ENCODE measurements at regions not wholly inside any gene's neighbourhood (a gene's known extent, or its start where the extent isn't known, plus 50 kb on each side); places are given as distances from the start of the nearest gene placed in this dataset.

- no peak for DNase-seq (ENCODE audit: low read depth, low spot score)
- H3K4me1 Mint-ChIP-seq, result peaks cover 32% of the 10 kb centered on the region
- H3K9me3 Mint-ChIP-seq, result peaks cover 6% of the 10 kb centered on the region
- H3K27ac Mint-ChIP-seq (ENCODE audit: unreplicated experiment), result no peak overlapping the region
- H3K36me3 Mint-ChIP-seq (ENCODE audit: low read depth), result peaks cover 6% of the 10 kb centered on the region
- TF ChIP-seq CTCF (conservative IDR thresholded peaks at IDR 0.05), result no peak
- no peaks in the 10 kb centered on the region for H3K27me3 Mint-ChIP-seq (ENCODE audit: low read depth)
- H3K4me3 Mint-ChIP-seq, result no peak overlapping the region
Observed at GRCh38 chr9:26657958-26658357, 234.6 kb downstream of the CAAP1 start.

GRCh38 chr9:26656003-26656870 lies 236.4 kb downstream of the CAAP1 start:
- DNase-seq (ENCODE audit: low read depth, low spot score), result peak; percentile 43

GRCh38 chr9:26655166-26655565 lies 237.4 kb downstream of the CAAP1 start:
- no peak overlapping the region for H3K4me3 Mint-ChIP-seq
- H3K4me1 Mint-ChIP-seq, result peaks cover 32% of the 10 kb centered on the region
- H3K27me3 Mint-ChIP-seq (ENCODE audit: low read depth), result no peaks in the 10 kb centered on the region
- TF ChIP-seq CTCF (conservative IDR thresholded peaks at IDR 0.05), result no peak
- peaks cover 4% of the 10 kb centered on the region for H3K36me3 Mint-ChIP-seq (ENCODE audit: low read depth)
- no peak for DNase-seq (ENCODE audit: low read depth, low spot score)
- no peak overlapping the region for H3K27ac Mint-ChIP-seq (ENCODE audit: unreplicated experiment)
- H3K9me3 Mint-ChIP-seq, result peaks cover 4% of the 10 kb centered on the region

More at GRCh38 chr9:26656003-26656870, 236.4 kb downstream of the CAAP1 start:
- Mint-ChIP-seq H3K36me3 (ENCODE audit: low read depth) (peaks cover 4% of the 10 kb centered on the region), H3K4me3 (no peak overlapping the region), H3K4me1 (peaks cover 32% of the 10 kb centered on the region), H3K27ac (ENCODE audit: unreplicated experiment) (peak overlapping the region; percentile 39), H3K27me3 (ENCODE audit: low read depth) (no peaks in the 10 kb centered on the region), H3K9me3 (peaks cover 6% of the 10 kb centered on the region)
- peak; percentile 58 for TF ChIP-seq CTCF (conservative IDR thresholded peaks at IDR 0.05)

- no peak for DNase-seq (ENCODE audit: low read depth, low spot score)
- H3K27ac Mint-ChIP-seq (ENCODE audit: unreplicated experiment), result no peak overlapping the region
- no peak for TF ChIP-seq CTCF (conservative IDR thresholded peaks at IDR 0.05)
- no peaks in the 10 kb centered on the region for H3K36me3 Mint-ChIP-seq (ENCODE audit: low read depth)
- H3K9me3 Mint-ChIP-seq, result peaks cover 4% of the 10 kb centered on the region
- H3K27me3 Mint-ChIP-seq (ENCODE audit: low read depth), result no peaks in the 10 kb centered on the region
- no peak overlapping the region for H3K4me3 Mint-ChIP-seq
- peaks cover 3% of the 10 kb centered on the region for H3K4me1 Mint-ChIP-seq
Observed at GRCh38 chr9:26650325-26650724, 242.3 kb downstream of the CAAP1 start.

GRCh38 chr9:26643826-26644225 lies 248.8 kb downstream of the CAAP1 start:
- no peak for DNase-seq (ENCODE audit: low read depth, low spot score)
- Mint-ChIP-seq H3K27ac (ENCODE audit: unreplicated experiment) (no peak overlapping the region), H3K4me3 (no peak overlapping the region), H3K9me3 (no peaks in the 10 kb centered on the region), H3K36me3 (ENCODE audit: low read depth) (no peaks in the 10 kb centered on the region), H3K27me3 (ENCODE audit: low read depth) (no peaks in the 10 kb centered on the region), H3K4me1 (peaks cover 7% of the 10 kb centered on the region)
- no peak for TF ChIP-seq CTCF (conservative IDR thresholded peaks at IDR 0.05)
